ENCODE measurements at regions not wholly inside any gene's neighbourhood (a gene's known extent, or its start where the extent isn't known, plus 50 kb on each side); places are given as distances from the start of the nearest gene placed in this dataset.

GRCh38 chr11:82270870-82271269 lies 462.8 kb downstream of the FAM181B start:
- no peak for DNase-seq (ENCODE audit: low read depth)
- ChIA-PET CTCF (no interaction called here), POLR2A (no interaction called here)
- no peak overlapping the region for H3K4me3 ChIP-seq (ENCODE audit: low read depth, low read length)
- no peaks in the 10 kb centered on the region for H3K36me3 ChIP-seq (ENCODE audit: control insufficient read depth, insufficient read depth, low read length)
- no peaks in the 10 kb centered on the region for H3K27me3 ChIP-seq (ENCODE audit: control insufficient read depth, insufficient read depth, low read length)
- TF ChIP-seq, protein P1, sequence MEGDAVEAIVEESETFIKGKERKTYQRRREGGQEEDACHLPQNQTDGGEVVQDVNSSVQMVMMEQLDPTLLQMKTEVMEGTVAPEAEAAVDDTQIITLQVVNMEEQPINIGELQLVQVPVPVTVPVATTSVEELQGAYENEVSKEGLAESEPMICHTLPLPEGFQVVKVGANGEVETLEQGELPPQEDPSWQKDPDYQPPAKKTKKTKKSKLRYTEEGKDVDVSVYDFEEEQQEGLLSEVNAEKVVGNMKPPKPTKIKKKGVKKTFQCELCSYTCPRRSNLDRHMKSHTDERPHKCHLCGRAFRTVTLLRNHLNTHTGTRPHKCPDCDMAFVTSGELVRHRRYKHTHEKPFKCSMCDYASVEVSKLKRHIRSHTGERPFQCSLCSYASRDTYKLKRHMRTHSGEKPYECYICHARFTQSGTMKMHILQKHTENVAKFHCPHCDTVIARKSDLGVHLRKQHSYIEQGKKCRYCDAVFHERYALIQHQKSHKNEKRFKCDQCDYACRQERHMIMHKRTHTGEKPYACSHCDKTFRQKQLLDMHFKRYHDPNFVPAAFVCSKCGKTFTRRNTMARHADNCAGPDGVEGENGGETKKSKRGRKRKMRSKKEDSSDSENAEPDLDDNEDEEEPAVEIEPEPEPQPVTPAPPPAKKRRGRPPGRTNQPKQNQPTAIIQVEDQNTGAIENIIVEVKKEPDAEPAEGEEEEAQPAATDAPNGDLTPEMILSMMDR (IDR thresholded peaks at IDR 0.05; ENCODE audit: insufficient read depth, low read depth, low read length) = no peak

DNA sequence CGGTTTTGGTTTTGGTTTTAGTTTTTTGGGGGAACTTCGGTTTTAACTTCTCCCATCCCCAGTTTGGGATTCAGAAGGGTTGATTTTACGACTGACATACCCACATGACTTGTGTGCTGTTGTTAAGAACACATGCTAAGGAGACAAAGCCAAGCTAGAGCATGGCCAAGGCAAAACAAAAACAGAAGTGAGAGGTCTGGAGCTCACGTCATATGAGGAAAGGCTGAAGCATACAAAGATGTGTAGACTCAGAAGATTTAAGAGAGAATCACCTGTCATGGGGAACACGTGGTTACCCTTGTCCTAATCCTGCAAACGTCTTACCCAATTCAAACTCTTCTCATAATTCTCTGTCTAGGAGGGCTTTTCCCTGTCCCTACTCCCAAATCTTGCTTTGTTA lies 465.0 kb downstream of the FAM181B start:
- DNase-seq (ENCODE audit: low read depth) = no peak
- TF ChIP-seq, protein P1 (IDR thresholded peaks at IDR 0.05; ENCODE audit: insufficient read depth, low read depth, low read length) = no peak
- Histone ChIP-seq H3K27me3 (ENCODE audit: control insufficient read depth, insufficient read depth, low read length) (no peaks in the 10 kb centered on the region), H3K4me3 (ENCODE audit: low read depth, low read length) (no peak overlapping the region), H3K36me3 (ENCODE audit: control insufficient read depth, insufficient read depth, low read length) (no peaks in the 10 kb centered on the region)
- POLR2A ChIA-PET = no interaction called here
- CTCF ChIA-PET = no interaction called here

GRCh38 chr11:82267186-82267585 lies 466.5 kb downstream of the FAM181B start:
- POLR2A ChIA-PET = no interaction called here
- no peak overlapping the region for H3K4me3 ChIP-seq (ENCODE audit: low read depth, low read length)
- CTCF ChIA-PET = no interaction called here
- TF ChIP-seq, protein P1 (IDR thresholded peaks at IDR 0.05; ENCODE audit: insufficient read depth, low read depth, low read length) = no peak
- no peaks in the 10 kb centered on the region for H3K27me3 ChIP-seq (ENCODE audit: control insufficient read depth, insufficient read depth, low read length)
- DNase-seq (ENCODE audit: low read depth) = no peak
- H3K36me3 ChIP-seq (ENCODE audit: control insufficient read depth, insufficient read depth, low read length) = no peaks in the 10 kb centered on the region

DNA sequence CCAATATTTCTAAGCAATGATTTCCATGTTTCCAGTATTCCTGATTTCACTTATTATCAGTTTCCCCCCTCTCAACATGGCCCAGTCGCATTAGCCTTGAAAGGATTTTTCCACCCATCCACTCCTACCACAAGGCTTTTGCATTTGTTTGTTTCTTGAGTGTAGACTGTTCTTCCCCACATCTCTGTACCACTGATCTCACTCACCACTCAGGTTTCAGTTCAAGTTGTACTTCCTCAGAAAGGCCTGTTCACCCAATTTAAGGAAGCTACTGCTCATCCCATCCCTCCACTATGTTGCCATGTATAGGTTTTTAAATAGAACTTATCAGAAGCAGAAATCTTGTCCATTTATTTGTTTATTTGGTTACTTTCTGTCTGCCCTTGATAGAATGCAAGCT lies 472.3 kb downstream of the FAM181B start:
- ChIA-PET POLR2A (no interaction called here), CTCF (no interaction called here)
- no peak for DNase-seq (ENCODE audit: low read depth)
- TF ChIP-seq, protein P1 (IDR thresholded peaks at IDR 0.05; ENCODE audit: insufficient read depth, low read depth, low read length) = no peak
- H3K4me3 ChIP-seq (ENCODE audit: low read depth, low read length) = no peak overlapping the region
- H3K36me3 ChIP-seq (ENCODE audit: control insufficient read depth, insufficient read depth, low read length) = no peaks in the 10 kb centered on the region
- H3K27me3 ChIP-seq (ENCODE audit: control insufficient read depth, insufficient read depth, low read length) = no peaks in the 10 kb centered on the region

DNA sequence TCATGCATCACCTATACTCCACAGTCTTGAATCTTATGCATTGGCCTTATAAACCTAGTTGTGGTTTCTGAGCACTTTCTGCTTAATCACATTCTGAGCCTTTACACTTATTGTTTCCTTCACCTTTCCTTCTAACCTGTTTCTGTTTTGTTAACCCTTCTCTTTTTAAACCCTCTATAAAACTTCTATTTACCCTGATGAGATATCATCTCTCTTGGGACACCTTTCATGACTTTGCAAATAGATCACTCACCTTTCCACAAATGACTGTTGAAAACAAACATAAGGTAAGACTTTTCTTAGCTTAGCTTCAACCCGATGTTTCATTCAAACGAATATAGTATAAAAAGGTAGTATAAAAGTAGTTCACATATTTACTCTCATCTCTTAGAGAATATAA lies 483.6 kb downstream of the FAM181B start:
- Histone ChIP-seq H3K36me3 (ENCODE audit: control insufficient read depth, insufficient read depth, low read length) (no peaks in the 10 kb centered on the region), H3K27me3 (ENCODE audit: control insufficient read depth, insufficient read depth, low read length) (no peaks in the 10 kb centered on the region), H3K4me3 (ENCODE audit: low read depth, low read length) (no peak overlapping the region)
- CTCF ChIA-PET = no interaction called here
- DNase-seq (ENCODE audit: low read depth) = no peak
- TF ChIP-seq, protein P1 (IDR thresholded peaks at IDR 0.05; ENCODE audit: insufficient read depth, low read depth, low read length) = no peak
- POLR2A ChIA-PET = no interaction called here
